Small intestine (tissue), 7 donors: ENCODE measurements at regions not wholly inside any gene's neighbourhood (a gene's known extent, or its start where the extent isn't known, plus 50 kb on each side); places are given as distances from the start of the nearest gene placed in this dataset.
A peak's percentile ranks its signal among the peaks of the same experiment; 100 is the strongest.

Experiments
- DNase-seq, 2 donors: peaks; one replicate each; pipeline versions ENCODE4 v3.0.0 to v3.0.0-alpha.2; 2013
- FAIRE-seq: peaks from 2 replicates; lab custom pipeline; 2012; peaks lifted over from hg19 to GRCh38; lab: Jason Lieb, UNC
- H3K27ac ChIP-seq, 3 donors: one replicate each; pipeline ENCODE4 v1.5.1; 2013; ENCODE audit warnings: low read length in 2 of 3, mild to moderate bottlenecking in 2 of 3, control low read depth in 1 of 3, inconsistent platforms in 1 of 3, low read depth in 1 of 3, moderate library complexity in 1 of 3
- H3K27me3 ChIP-seq, 3 donors: one replicate each; pipeline ENCODE4 v1.6.1; 2013; ENCODE audit warnings: low read length in 3 of 3, inconsistent platforms in 1 of 3; ENCODE audit not compliant: control insufficient read depth in 3 of 3, insufficient read depth in 3 of 3
- H3K36me3 ChIP-seq, 3 donors: one replicate each; pipeline ENCODE4 v1.6.1; 2013; ENCODE audit warnings: low read length in 3 of 3, inconsistent platforms in 1 of 3, low read depth in 1 of 3, mild to moderate bottlenecking in 1 of 3, moderate library complexity in 1 of 3; ENCODE audit not compliant: control insufficient read depth in 3 of 3, insufficient read depth in 2 of 3
- H3K4me1 ChIP-seq, 3 donors: one replicate each; pipeline ENCODE4 v1.6.1; 2013; ENCODE audit warnings: low read length in 2 of 3, inconsistent platforms in 1 of 3, low read depth in 1 of 3, mild to moderate bottlenecking in 1 of 3, moderate library complexity in 1 of 3; ENCODE audit not compliant: control insufficient read depth in 3 of 3, insufficient read depth in 2 of 3
- H3K4me3 ChIP-seq, 3 donors: one replicate each; pipeline ENCODE4 v1.5.1; 2013; ENCODE audit warnings: low read length in 3 of 3, control low read depth in 1 of 3, inconsistent platforms in 1 of 3, low read depth in 1 of 3, mild to moderate bottlenecking in 1 of 3, moderate library complexity in 1 of 3
- H3K9me3 ChIP-seq, 2 donors: one replicate each; pipeline ENCODE4 v1.6.1; 2013; ENCODE audit warnings: low read depth in 1 of 2, low read length in 1 of 2; ENCODE audit not compliant: control insufficient read depth in 2 of 2, insufficient read depth in 1 of 2
- WGBS, 3 donors: extraction: QIAGEN DNeasy Blood & Tissue Kit; methylation state at CpG; one replicate each; pipeline ENCODE4 v1.1.7; 2013; 5-methylcytosine and 5-hydroxymethylcytosine counted together
- donor health status: healthy with polysubstance abuse.
- donor health status: control.
- donor health status: control.
- donor health status: Bipolar disorder and iron deficiency.
- donor health status: healthy.

DNA sequence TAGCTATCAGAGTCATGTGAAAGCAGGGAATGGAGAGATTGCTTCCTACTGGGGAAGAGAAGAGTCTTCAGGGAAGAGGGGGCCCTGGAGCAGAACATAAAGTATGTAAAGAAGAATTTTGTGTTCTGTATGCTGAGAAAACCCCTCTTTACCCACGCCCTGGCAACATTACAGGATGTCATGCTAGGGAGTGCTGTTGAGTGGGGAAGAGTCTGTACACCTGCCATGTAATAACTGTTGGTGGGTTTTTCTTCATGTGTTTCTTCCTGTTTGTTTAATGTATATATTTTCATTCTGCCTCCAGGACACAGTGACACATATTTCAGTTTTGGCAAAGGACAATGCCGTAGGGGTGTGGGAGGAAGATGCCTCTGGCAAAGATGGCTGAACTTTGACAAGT lies 122.8 kb upstream of the LPP start:
- 73 to 80% (median 77%) methylated on average over 2 of the region's 2 CpGs for WGBS, 3 donors
- Histone ChIP-seq H3K4me3 (no peak overlapping the region), H3K4me1 (peaks cover 0 to 16% (median 6%) of the 10 kb centered on the region in 3 donors), H3K27ac (no peak overlapping the region), H3K36me3 (no peaks in the 10 kb centered on the region), H3K9me3 (no peaks in the 10 kb centered on the region), H3K27me3 (no peaks in the 10 kb centered on the region)
- no peak for DNase-seq
- no peak for FAIRE-seq

DNA sequence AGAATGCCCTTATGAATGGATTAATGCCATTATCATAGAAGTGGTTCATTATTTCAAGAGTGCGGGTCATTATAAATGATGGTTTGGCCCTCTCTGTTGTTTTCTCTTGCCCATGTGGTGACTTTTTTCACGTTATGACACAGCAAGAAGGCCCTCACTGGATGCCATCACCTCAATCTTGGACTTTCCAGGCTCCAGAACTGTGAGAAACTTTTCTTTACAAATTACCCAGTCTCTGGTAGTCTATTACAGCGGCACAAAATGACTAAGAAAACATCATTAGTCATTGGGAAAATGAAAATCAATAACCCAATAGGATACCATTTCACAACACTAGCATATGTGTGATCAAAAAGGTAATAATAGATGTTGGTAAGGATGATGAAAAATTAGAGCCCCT lies 119.0 kb upstream of the LPP start:
- H3K27me3 ChIP-seq = no peaks in the 10 kb centered on the region
- FAIRE-seq (no peak), DNase-seq (no peak)
- no peaks in the 10 kb centered on the region for H3K36me3 ChIP-seq
- WGBS, 3 donors = 74 to 93% (median 86%) methylated on average over 3 of the region's 3 CpGs
- peaks cover 0 to 27% (median 4%) of the 10 kb centered on the region in 3 donors for H3K4me1 ChIP-seq
- no peak overlapping the region for H3K4me3 ChIP-seq
- H3K9me3 ChIP-seq = no peaks in the 10 kb centered on the region
- H3K27ac ChIP-seq = no peak overlapping the region

- Histone ChIP-seq H3K4me1 (peaks cover 0 to 27% (median 4%) of the 10 kb centered on the region in 3 donors), H3K27ac (peak overlapping the region in 1 of 3 donors; percentile 82), H3K27me3 (no peaks in the 10 kb centered on the region), H3K36me3 (no peaks in the 10 kb centered on the region), H3K9me3 (no peaks in the 10 kb centered on the region), H3K4me3 (no peak overlapping the region)
- DNase-seq (peak in 1 of 2 donors; percentile 85), FAIRE-seq (no peak)
- 32 to 58% (median 36%) methylated on average over 3 of the region's 3 CpGs for WGBS, 3 donors
Measured at GRCh38 chr3:188036375-188037194, 117.4 kb upstream of the LPP start.

GRCh38 chr3:188037195-188037718 lies 116.7 kb upstream of the LPP start:
- Histone ChIP-seq H3K9me3 (no peaks in the 10 kb centered on the region), H3K4me3 (no peak overlapping the region), H3K27ac (peak overlapping the region in 1 of 3 donors; percentile 82), H3K4me1 (peaks cover 0 to 27% (median 4%) of the 10 kb centered on the region in 3 donors), H3K27me3 (no peaks in the 10 kb centered on the region), H3K36me3 (no peaks in the 10 kb centered on the region)
- WGBS, 3 donors = 42 to 57% (median 45%) methylated on average over 5 of the region's 5 CpGs
- FAIRE-seq = no peak
- peak; percentile 74 for DNase-seq

- WGBS, 3 donors = 54 to 73% (median 70%) methylated on average over 6 of the region's 6 CpGs
- H3K4me3 ChIP-seq = no peak overlapping the region
- no peaks in the 10 kb centered on the region for H3K36me3 ChIP-seq
- peak overlapping the region in 2 of 3 donors; percentile 9 to 82 for H3K27ac ChIP-seq
- H3K9me3 ChIP-seq = no peaks in the 10 kb centered on the region
- peaks cover 0 to 27% (median 4%) of the 10 kb centered on the region in 3 donors for H3K4me1 ChIP-seq
- DNase-seq = peak; percentile 58 to 84
- H3K27me3 ChIP-seq = no peaks in the 10 kb centered on the region
- FAIRE-seq = no peak
Measured at GRCh38 chr3:188037965-188038581, 115.9 kb upstream of the LPP start.

GRCh38 chr3:188041193-188041592 lies 112.8 kb upstream of the LPP start:
- no peaks in the 10 kb centered on the region for H3K27me3 ChIP-seq
- no peak overlapping the region for H3K27ac ChIP-seq
- peaks cover 0 to 21% (median 4%) of the 10 kb centered on the region in 3 donors for H3K4me1 ChIP-seq
- WGBS, 3 donors = 83 to 93% (median 89%) methylated on average over 1 of the region's 1 CpG
- no peaks in the 10 kb centered on the region for H3K36me3 ChIP-seq
- no peak for FAIRE-seq
- H3K9me3 ChIP-seq = no peaks in the 10 kb centered on the region
- DNase-seq = no peak
- no peak overlapping the region for H3K4me3 ChIP-seq

DNA sequence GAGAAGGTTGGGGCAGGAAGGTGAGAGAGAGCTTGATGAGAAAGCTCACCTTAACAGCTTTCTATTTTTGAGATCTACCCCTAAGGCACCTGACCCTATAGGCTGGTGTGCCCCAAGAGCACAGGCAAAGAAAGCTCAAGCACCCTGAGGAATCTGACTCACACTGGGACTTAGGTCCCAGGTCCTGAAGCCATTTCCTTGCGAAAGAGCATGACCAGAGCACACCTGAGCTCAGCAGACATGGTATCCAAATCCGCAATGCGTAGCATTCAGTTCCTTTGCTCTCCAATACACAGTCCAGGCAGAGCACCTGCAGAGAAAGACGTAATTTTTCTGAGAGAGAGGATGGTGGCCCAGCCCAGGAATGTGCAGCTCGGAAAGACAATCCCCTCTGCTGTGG lies 112.1 kb upstream of the LPP start:
- Histone ChIP-seq H3K4me1 (peaks cover 0 to 14% (median 2%) of the 10 kb centered on the region in 3 donors), H3K4me3 (no peak overlapping the region), H3K27me3 (no peaks in the 10 kb centered on the region), H3K36me3 (no peaks in the 10 kb centered on the region), H3K9me3 (no peaks in the 10 kb centered on the region), H3K27ac (no peak overlapping the region)
- FAIRE-seq (no peak), DNase-seq (peak in 1 of 2 donors; percentile 39)
- 94 to 97% (median 94%) methylated on average over 5 of the region's 5 CpGs for WGBS, 3 donors

DNA sequence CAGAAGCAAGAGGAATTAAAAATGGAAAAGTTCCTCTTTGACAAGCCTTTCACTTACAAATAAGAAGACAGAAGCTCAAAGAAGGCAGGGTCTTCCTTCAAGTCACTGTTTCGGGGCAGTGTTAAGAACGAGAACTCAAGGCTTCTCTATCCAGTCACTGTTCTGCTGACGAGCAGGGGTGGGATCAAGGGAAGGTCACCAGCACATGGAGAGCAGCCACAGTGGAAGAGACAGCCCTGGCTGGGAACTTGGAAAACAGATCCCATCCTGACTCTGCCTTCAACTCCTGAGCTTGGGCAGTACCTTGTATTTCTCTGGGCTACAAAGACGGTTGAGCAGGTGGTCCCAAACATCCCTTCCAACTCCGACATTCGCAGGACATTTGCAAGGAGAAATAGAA lies 111.5 kb upstream of the LPP start:
- no peak for FAIRE-seq
- Histone ChIP-seq H3K36me3 (no peaks in the 10 kb centered on the region), H3K27ac (no peak overlapping the region), H3K4me3 (no peak overlapping the region), H3K27me3 (no peaks in the 10 kb centered on the region), H3K4me1 (peaks cover 0 to 9% (median 2%) of the 10 kb centered on the region in 3 donors), H3K9me3 (no peaks in the 10 kb centered on the region)
- no peak for DNase-seq
- WGBS, 3 donors = 86 to 95% (median 93%) methylated on average over 6 of the region's 6 CpGs
